Limb (tissue), 2 donors: ENCODE measurements at regions not wholly inside any gene's neighbourhood (a gene's known extent, or its start where the extent isn't known, plus 50 kb on each side); places are given as distances from the start of the nearest gene placed in this dataset.
"Not testable (repeated sequence)": the region's sequence is repeated elsewhere in the genome, so short reads cannot be mapped to it uniquely, and the experiment has no call there.

Experiments used
- DNase-seq, 2 donors: peaks; one replicate each; pipeline ENCODE4 v3.0.0-alpha.2; 2016; ENCODE audit errors: extremely low spot score in 2 of 2

DNA sequence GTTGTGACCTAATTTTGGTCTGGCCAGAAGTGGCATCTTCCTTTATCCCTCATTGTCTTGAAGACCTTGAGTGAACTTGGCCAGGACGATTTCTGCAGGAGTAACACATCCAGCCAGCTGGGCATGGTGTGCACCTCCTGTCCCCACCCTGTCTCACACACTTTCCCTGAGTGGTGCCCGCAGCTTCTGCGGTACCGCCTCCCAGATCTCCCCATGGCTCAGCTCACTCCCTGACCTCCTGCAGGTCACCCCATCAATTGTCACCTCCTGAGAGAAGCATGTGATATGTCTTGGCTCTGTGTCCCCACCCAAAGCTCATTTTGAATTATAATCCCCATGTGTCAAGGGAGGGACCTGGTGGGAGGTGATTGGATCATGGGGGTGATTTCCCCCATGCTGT is 50.2 kb upstream of the TP53I11 start:
- DNase-seq, result no peak

DNA sequence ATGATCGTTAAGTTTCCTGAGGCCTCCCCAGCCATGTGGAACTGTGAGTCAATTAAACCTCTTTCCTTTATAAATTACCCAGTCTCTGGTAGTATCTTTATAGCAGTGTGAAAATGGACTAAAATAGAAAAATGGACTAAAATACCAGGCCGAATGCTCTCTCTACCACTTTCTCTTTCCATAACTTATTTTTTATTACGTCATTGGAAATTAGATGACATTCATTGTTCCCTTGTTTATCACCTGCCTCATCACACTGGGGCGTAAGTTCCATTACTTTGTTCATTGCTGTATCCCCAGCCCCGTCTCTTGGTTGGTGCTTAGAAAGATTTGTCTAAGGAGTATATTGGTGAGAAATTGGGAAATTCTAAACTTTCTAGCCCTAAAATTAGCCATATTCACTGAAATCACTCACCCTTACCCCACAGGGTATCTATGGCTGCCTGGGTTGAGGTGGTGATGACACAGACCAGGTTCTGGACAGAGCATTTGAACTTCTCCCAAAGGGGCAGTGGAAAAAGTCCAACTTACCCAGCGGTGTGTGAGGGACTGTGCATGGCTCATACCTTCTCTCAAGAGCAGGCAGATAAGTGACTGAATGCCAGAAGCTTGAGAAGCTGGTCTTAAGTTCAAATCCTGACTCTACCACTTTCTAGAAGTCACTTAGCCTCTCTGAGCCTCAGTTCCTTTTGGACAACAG is 50.9 kb upstream of the TP53I11 start:
- DNase-seq, result no peak

DNA sequence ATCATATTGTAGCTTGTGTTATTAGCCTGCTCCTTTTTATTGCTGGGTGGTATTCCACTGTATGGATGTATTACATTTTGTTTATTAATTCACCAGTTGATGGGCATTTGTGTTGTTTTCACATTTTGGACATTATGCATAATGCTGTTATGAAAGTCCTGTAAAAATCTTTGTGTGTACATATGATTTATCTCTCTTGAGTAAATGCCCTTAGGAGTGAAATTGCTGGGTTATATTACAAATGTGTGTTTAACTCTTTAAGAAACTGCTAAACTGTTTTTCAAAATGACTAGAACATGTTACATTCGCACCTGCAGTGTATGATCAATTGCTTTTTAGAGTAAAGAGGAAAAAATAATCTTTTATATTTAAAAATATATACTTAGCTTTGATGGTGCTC is 54.4 kb upstream of the TP53I11 start:
- no peak for DNase-seq

DNA sequence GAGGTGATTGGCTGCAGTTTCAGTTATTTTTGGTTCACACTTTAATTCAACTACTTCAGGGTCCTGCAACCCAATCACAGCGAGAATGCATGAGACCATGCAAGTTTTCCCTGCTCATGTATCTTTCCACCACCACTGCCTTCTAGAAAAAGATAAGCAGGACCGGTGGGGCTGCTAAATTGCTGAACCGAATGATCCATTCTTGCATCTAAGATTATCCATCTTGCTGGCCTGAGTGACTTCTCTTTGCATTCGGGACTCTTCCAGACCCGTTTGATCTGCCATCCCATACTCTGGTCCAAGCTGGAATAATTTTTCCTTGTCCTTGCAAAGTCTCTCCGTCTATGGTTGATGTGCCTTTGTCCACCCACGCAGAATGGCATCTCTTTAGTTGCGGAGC is 56.3 kb upstream of the TP53I11 start:
- DNase-seq, result no peak

DNA sequence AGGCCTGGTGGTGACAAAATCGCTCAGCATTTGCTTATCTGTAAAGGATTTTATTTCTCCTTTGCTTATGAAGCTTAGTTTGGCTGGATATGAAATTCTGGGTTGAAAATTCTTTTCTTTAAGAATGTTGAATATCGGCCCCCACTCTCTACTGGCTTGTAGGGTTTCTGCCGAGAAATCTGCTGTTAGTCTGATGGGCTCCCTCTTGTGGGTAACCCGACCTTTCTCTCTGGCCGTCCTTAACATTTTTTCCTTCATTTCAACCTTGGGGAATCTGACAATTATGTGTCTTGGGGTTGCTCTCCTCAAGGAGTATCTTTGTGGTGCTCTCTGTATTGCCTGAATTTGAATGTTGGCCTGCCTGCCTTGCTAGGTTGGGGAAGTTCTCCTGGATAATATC is 65.3 kb upstream of the TP53I11 start:
- DNase-seq, result not testable (repeated sequence)

DNA sequence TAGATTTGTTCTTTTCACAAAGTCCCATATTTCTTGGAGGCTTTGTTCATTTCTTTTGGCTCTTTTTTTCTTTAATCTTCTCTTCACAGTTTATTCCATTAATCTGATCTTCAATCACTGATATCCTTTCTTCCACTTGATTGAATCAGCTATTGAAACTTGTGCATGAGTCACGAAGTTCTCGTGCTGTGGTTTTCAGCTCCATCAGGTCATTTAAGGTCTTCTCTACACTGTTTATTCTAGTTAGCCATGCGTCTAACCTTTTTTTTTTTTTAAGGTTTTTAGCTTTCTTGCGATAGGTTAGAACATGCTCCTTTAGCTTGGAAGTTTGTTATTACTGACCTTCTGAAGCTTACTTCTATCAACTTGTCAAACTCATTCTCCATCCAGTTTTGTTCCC is 65.8 kb upstream of the TP53I11 start:
- DNase-seq, result not testable (repeated sequence)

DNA sequence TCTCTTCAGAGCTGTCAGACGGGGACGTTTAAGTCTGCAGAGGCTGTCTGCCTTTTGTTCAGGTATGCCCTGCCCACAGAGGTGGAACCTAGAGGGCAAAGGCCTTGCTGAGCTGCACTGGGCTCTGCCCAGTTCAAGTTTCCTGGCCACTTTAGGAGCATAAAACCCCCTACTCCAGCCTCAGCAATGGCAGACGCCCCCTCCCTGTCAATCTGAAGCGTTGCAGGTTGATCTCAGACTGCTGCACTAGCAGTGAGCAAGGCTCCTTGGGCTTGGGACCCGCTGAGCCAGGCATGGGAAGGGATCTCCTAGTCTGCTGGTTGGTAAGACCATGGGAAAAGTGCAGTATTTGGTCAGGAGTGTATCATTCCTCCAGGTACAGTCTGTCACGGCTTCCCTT is 66.6 kb upstream of the TP53I11 start:
- no peak for DNase-seq

DNA sequence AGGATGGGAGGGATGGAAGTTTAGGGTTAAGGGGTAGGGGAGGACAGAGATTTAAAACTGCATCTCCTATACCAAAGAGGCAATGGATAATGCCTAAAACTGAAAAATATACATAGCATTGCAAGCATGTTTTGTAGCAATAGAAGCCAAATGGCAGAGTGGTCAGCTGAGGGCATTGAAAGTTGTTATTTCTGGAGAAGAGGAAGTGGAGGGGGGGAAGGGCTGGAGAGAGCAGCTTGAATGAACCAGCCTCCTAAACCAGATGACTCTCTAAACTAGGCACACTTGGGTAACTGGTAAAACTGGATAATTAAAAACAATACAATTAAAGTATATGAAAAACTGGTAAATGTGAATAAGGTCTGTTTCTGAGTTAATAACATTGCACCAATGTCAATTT is 70.3 kb upstream of the TP53I11 start:
- no peak for DNase-seq

DNA sequence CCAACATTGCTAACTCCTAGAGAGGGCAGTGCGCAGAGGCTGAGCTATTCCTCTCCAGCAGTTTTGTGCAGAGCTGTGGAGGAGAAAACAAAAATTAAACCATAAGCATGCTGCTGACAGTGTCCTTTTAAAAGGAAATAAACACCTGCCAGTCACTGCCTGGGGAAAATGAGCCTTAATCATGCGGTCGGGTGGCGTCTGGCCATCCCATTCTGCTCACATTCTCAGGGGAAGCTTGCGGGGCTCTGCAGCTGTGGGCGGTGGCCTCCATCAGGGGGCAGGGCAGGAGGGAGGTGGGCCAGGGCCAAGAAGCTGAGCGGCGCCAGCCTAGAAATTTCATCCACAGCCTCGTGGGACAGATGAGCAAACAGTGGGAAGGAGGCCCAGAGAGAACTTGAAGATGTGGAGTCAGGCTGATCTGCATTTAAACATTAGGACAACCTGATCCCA is 71.0 kb upstream of the TP53I11 start:
- DNase-seq, result peak; percentile 63 to 67

DNA sequence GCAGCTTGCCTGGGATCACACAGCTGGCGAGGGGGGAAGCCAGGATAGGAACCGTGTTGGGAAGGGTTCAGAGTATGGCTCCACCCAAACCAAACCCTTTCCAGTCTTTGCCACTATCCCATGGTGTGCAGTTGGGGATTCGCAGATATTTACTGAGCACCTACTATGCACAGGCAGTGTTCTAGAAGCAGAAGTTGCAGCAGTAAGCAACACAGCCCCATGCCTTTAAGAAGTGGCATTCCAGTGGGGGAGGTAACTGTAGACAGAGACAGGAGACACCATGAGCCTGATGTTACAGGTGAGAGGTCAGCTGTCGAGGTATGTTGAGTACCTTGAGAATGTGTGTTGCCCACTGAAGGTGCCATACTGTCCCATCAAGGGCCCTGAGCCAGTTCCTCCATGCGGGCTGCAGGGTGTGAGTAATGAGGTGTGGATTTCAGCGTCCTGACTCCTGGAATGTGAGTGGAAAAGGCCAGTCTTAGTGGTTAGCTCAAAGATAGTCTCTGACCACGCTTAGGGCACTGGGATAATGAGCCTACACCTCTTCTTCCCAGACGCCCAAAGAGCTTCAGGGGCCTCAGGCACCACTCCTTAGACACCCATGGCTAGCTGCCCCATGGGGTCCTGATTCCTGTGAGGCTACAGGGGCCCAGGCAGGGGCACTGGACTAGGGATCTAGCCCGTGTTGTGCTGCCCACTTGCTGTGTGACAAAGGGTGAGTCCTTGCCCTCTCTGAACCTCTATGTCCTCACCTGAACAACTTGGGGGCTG is 71.8 kb upstream of the TP53I11 start:
- DNase-seq, result no peak

DNA sequence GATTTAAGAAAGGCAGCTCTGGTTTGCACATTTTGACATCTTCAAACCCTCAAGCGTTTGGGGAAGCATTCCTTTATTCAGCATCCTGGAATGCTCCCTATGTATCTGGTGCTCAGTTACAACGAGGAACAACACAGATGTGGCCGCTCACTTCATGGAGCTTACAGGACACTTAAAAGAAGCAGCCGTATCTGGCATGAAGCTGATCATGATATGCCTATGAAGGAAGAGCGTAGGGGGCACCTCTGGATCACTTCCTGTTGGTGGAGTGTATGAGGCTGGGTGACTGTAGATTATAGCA is 72.3 kb upstream of the TP53I11 start:
- no peak for DNase-seq

DNA sequence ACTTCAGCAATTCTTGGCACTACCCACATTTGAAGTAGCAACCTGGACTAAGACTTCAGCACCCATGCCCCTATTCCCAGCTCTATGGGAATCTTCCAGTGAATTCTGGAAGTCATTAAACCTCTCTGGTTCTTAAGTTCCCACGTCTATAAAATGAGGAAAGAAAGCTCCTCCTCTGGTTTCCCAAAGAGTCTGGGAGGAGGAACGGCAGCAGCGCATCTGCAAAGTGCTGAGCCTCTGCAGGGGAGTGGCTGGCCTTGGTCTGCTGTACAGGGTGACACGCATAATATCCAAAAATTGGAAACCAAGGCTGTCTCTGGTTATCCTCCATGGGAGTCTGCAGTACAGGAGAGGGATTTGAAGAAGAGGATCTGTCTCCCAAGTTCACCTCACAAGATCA is 73.6 kb upstream of the TP53I11 start:
- DNase-seq, result no peak

DNA sequence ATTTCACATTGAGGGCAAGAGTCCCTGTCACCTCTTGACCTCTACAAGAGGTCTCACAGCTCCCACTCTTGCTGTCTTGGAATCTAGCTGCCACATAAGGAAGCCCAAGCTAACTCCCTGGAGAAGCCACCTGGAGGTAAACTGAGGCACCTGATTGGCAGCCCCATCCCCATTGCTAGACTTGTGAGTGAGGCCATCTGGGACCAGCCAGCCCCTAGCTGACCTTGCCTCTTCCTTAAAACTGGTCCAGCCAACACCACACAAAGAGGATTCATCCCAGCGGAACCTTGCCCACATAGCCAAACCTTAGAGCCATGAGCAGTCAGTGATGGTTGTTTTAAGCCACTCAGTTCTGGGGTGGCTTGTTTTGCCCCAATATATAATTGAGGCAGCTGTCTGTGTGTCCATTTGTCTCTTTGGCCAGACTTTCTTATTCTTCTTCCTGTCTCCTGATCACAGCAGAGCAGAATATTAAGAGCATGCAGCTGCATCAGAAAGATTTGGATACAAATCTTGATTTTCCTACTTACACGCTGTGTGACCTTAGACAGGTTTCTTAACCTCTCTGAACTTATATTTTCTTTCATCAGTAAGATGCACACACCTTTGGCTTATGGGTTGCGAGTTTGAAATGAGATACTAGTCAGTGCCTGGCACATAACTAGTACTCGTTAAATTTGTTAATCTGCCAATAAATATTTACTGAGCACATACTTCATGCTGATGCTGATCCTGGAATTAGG is 74.3 kb upstream of the TP53I11 start:
- DNase-seq, result no peak

DNA sequence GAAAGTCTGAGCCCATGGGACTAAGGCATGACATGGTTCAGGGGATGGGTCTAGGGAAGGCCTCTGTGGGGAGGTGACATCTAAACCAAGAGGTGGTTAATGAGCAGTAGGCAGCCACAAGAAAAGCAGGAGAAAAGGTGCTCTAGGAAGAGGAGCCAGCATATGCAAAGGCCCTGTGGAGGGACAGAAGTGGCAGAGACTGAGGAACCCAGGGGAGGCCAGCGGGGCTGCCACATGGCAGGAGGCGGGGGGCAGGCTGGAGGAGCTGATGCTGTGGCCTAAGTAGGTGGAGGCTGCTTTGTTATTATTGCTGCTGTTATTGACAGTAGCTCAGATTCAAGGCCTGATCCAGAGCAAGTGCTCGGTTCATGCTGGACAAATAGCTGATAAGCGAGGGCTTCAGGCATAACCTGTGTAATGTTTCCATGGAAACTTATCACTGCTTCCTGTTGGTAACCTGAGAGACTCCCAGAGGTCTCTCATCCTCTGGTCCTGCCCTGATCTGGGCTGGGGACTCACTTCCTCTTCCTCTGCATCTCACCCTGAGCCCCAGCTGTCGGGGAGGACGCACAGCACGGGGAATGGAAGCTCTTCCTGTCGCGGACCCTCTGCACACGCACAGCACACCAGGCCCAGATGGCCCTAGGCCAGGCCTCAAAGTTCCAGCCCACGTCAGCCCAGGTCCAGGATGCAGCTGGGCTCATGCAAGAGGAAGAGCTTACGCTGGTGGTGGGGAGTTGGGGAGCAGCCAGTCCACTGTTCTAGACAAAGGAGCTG is 75.2 kb upstream of the TP53I11 start:
- DNase-seq, result peak; percentile 55 to 67

DNA sequence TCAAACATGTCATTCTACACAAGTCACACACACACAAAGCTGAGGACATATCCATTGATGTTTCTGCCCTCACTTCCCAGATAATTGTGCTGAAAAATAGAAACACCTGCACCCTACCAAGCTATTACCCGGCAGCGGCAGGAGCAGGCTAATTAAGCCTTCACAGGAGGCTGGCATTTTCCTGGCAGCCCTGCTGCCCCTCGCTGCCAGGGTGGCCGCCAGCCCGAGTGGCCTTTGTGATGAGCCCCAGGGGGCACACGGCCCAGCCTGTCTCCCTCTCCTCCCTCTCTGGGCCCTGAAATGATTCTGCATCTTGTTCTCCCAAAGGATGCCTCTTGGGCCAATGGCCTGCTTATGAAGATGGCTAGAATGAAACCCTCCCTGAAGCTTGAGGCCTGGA is 76.2 kb upstream of the TP53I11 start:
- DNase-seq, result no peak

DNA sequence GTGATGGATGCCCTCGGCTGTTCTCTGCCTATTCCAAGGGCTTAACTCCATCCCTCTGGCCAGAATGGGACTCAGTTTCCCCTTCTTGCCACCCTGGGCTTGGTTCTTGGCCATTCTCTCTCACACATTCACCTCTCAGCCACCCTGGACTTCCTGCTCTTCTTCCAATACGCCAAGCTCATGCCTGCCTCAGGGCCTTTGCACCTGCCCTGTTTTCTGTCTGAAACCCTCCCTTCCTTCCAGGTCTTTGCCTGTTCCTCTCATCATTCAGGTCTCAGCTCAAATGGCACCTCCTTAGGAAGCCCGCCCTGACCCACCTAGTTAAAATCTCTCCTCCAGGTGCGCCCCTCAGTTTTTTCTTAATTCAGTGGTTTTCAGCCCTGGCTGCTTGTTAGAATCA is 76.6 kb upstream of the TP53I11 start:
- DNase-seq, result no peak

DNA sequence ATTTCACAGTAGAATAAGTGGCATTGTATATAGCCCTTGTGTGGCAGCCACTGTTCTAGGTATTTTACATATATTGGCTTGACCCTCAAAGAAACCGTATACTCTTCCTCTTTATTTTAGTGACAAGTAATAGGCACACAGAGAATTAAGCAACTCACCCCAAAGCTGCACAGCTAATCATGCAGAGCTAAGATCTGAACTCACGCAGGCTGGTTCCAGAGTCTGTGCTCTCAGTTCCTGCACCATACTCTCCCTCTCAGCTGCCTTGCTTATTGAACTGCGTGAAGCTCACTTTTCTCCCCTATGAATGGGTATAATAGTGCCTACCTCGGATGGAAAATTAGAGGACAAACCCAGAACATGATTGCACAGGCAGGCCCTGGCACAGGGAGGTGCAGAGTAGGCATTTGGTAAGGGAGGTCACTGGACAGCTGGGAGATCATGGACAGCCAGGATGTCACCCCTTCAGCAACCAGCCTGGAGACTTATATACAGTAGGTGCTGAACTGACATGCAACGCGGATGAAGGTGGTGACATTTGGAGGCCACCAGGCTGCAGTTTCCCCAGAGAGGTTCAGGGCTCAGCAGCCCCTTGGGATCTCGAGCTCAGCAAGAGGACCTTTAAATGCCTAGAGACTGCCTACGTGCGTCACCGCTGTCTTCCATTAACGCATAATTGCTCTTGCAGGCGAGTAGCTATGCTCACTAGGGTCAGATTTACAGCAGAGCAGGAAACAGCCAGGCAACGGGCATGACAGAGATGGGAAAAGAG is 78.4 kb upstream of the TP53I11 start:
- no peak for DNase-seq

DNA sequence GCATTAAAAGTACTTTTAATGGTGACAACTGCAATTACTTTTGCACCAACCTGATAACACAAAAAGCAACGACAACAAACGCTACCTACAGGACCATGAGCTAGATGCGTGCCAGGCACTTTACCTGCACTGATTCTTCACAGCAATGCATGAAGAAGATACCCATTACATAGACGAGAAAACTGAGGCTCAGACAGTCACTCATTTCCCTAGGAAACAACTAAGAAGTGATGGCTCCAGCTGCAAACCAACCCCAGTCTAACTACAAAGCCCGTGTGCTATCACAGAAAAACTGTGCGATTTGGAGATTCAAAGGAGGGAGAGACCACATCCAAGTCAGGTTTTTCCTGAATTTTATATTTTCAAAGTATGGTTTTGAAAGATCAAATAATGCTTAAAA is 80.1 kb upstream of the TP53I11 start:
- no peak for DNase-seq

DNA sequence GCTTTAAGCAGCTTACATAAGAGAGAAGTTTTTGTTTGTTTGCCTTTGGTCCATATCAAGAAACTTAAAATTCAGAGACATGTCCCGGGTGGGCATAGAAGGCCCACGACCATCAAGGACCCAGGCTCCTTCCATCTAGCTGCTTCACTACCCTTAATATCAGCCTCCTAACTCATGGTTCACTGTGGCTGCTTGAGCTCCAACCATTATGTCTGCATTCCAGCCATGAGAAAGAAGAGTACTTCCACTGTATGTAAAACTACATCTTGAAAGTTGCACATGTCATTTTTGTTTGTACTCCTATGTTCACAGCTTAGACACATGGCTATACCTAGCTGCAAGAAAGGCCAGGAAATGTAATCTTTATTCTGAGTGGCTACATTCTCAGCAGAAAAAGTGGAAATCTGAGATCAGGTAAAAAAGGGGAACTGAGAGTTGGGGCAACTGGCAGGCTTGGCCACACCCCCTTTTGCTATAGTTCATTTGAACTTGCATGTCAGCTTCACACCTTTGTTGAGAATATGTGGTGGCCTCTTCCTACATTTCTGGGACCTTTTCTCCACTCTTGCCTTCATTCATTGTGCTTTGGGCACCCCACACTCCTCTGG is 81.3 kb upstream of the TP53I11 start:
- DNase-seq, result no peak

DNA sequence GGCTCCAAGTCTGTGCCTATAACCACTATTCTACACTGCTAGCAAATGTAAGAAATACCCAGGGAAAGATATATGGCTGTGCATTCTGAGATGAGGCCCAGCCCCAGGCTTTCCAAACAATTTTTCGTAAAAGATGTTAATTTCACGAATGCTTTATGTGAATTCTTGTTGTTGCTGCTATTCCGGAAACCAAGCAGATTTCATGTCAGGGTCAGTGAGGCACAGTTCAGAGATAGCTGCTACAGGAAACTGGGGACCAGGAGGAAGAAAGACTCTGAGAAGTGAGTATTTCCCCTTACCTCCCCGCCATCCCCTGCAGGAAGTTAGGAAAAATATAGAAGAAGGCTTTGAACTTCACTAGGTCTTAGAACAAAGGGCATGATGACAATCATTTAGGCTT is 84.7 kb upstream of the TP53I11 start:
- DNase-seq, result no peak

DNA sequence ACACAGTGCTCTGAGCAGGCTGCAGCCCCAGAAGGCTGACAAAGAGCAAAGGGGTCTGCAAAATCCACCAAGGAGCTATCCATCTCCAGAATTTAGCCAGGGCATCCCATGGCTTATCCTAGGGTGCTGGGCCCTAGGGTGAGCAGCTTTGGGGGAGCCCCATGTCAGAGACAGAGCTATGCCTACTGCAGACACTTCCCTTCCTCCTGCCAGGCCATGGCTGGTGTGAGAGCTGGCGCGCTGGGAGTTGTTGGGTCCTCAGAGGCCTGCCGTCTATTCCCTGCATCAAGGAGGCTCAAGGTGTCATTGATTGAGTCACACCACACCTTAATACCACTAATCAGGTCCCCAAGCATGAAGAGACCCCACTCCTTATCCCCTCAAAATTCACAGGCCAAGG is 85.3 kb upstream of the TP53I11 start:
- no peak for DNase-seq
